Endothelial cell of umbilical vein (primary cell): ENCODE measurements at regions not wholly inside any gene's neighbourhood (a gene's known extent, or its start where the extent isn't known, plus 50 kb on each side); places are given as distances from the start of the nearest gene placed in this dataset.

ENCODE experiments used
- BruUV-seq: library from RNA; stranded (reverse); fragments of 400-500 nt; replicated peaks from 2 replicates; lab custom pipeline; 2021; lab: Mats Ljungman, UMichigan
- CTCF ChIA-PET: fragments of 300-600, 350-600 bp; sonication (Branson Sonifier 250); formaldehyde crosslinking; loops from one replicate; lab custom pipeline; 2021; ENCODE audit warnings: antibody characterized with exemption, inconsistent platforms; lab: Charles Lee
- POLR2A ChIA-PET: fragments of 300-600, 350-600 bp; sonication (Branson Sonifier 250); formaldehyde crosslinking; loops from one replicate; lab custom pipeline; 2021; ENCODE audit warnings: antibody characterized with exemption, inconsistent platforms; lab: Charles Lee
- DNase-seq: peaks from one replicate; pipeline ENCODE4 v3.0.0-alpha.2; 2011; ENCODE audit warnings: low read depth, low spot score
- FAIRE-seq: peaks from 2 replicates; lab custom pipeline; 2011; peaks lifted over from hg19 to GRCh38; lab: Jason Lieb, UNC
- H2AFZ ChIP-seq: 2 replicates; pipeline ENCODE4 v1.6.0; 2012; ENCODE audit warnings: low read depth, low read length, control low read depth, inconsistent platforms
- H3K27ac ChIP-seq: 2 replicates; pipeline ENCODE4 v1.5.1; 2011; ENCODE audit warnings: low read depth, mild to moderate bottlenecking, control low read depth, low read length, moderate library complexity; ENCODE audit not compliant: insufficient read depth
- H3K27me3 ChIP-seq, 2 experiments: 2 replicates each; pipeline versions ENCODE4 v1.6.0 to v1.6.1; 2011; ENCODE audit warnings: low read length in 2 of 2, mixed read lengths in 1 of 2; ENCODE audit not compliant: control insufficient read depth in 2 of 2, insufficient read depth in 2 of 2
- H3K36me3 ChIP-seq, 2 experiments: 2 replicates in 1 of 2; 3 replicates in 1 of 2; pipeline ENCODE4 v1.5.1; 2011; ENCODE audit warnings: low read length in 2 of 2, mild to moderate bottlenecking in 1 of 2, moderate library complexity in 1 of 2; ENCODE audit not compliant: control insufficient read depth in 2 of 2, insufficient read depth in 2 of 2; ENCODE audit errors: extremely low read depth in 1 of 2
- H3K4me1 ChIP-seq: 3 replicates; pipeline ENCODE4 v1.5.1; 2011; ENCODE audit warnings: mild to moderate bottlenecking, low read length; ENCODE audit not compliant: control insufficient read depth, insufficient read depth; ENCODE audit errors: extremely low read depth
- H3K4me2 ChIP-seq: 2 replicates; pipeline ENCODE4 v1.6.1; 2011; ENCODE audit warnings: low read length, control low read depth, mixed read lengths; ENCODE audit not compliant: insufficient read depth
- H3K4me3 ChIP-seq, 3 experiments: fragments of 200-600 bp in 1 of 3; sonication (generic), shearing (Covaris generic) in 1 of 3; replicated peaks in 1 of 3; 2 replicates each; pipeline ENCODE4 v1.5.1; 2011 to 2016; ENCODE audit warnings: control low read depth in 3 of 3, low read length in 3 of 3, mild to moderate bottlenecking in 2 of 3, inconsistent platforms in 1 of 3, low read depth in 1 of 3, moderate library complexity in 1 of 3; ENCODE audit not compliant: insufficient read depth in 1 of 3
- H3K79me2 ChIP-seq: 2 replicates; pipeline ENCODE4 v1.6.0; 2012; ENCODE audit warnings: low read length, inconsistent platforms; ENCODE audit not compliant: control insufficient read depth, insufficient read depth
- H3K9ac ChIP-seq: replicated peaks from 2 replicates; pipeline ENCODE3; 2011; ENCODE audit warnings: low read length, control low read depth; ENCODE audit not compliant: insufficient read depth; ENCODE audit errors: extremely low read depth
- H3K9me1 ChIP-seq: replicated peaks from 3 replicates; pipeline ENCODE4 v1.6.0; 2011; ENCODE audit warnings: mild to moderate bottlenecking, low read length; ENCODE audit not compliant: control insufficient read depth, insufficient read depth; ENCODE audit errors: extremely low read depth
- H3K9me3 ChIP-seq: replicated peaks from 2 replicates; pipeline ENCODE4 v1.5.1; 2012; ENCODE audit warnings: low read length, inconsistent platforms; ENCODE audit not compliant: control insufficient read depth, insufficient read depth
- H4K20me1 ChIP-seq: replicated peaks from 2 replicates; pipeline ENCODE3; 2011; ENCODE audit warnings: mild to moderate bottlenecking, low read length; ENCODE audit not compliant: control insufficient read depth, insufficient read depth; ENCODE audit errors: extremely low read depth
- EZH2 ChIP-seq: IDR thresholded peaks from 2 replicates; pipeline ENCODE4 v1.6.1; 2012; ENCODE audit warnings: borderline replicate concordance, low read depth, mild to moderate bottlenecking, moderate library complexity, low read length, inconsistent platforms; ENCODE audit not compliant: severe bottlenecking
- FOS ChIP-seq: IDR thresholded peaks from 2 replicates; pipeline ENCODE4 v1.6.1; 2011; ENCODE audit warnings: mild to moderate bottlenecking, low read length, moderate library complexity, borderline replicate concordance; ENCODE audit not compliant: insufficient read depth
- GATA2 ChIP-seq: IDR thresholded peaks from 2 replicates; pipeline ENCODE4 v1.7.0; 2011; ENCODE audit warnings: low read depth, mild to moderate bottlenecking, moderate library complexity, mixed read lengths, low read length; ENCODE audit not compliant: insufficient read length, insufficient read depth
- JUN ChIP-seq: IDR thresholded peaks from 2 replicates; pipeline ENCODE4 v1.6.1; 2011; ENCODE audit warnings: borderline replicate concordance, low read depth; ENCODE audit not compliant: insufficient read length, insufficient read depth
- MYC ChIP-seq: IDR thresholded peaks from one replicate; pipeline ENCODE4 v1.6.1; 2011; ENCODE audit warnings: mild to moderate bottlenecking, low read depth, low read length
- POLR2A ChIP-seq: IDR thresholded peaks from 2 replicates; pipeline ENCODE4 v1.6.1; 2012; ENCODE audit warnings: low read depth, mild to moderate bottlenecking, control low read depth, low read length
- POLR2AphosphoS5 ChIP-seq: IDR thresholded peaks from 2 replicates; pipeline ENCODE4 v1.6.1; 2012; ENCODE audit warnings: low read depth, mild to moderate bottlenecking, control low read depth, low read length, moderate library complexity; ENCODE audit not compliant: insufficient read depth
- dilution Hi-C: fragments of 300-500 bp; cut with MboI; formaldehyde crosslinking; loops from one replicate; pipeline ENCODE4 v1.15.0; 2019; ENCODE audit warnings: low sequenced_read_pairs; ENCODE audit not compliant: extremely low pct_ligation_motif_present
- intact Hi-C: fragments of 100-400 bp; cut with micrococcal nuclease; formaldehyde crosslinking; loops from one replicate; pipeline ENCODE4 v1.10.0; 2022
- TF ChIP-seq, protein P1 (sequence below), 2 donors: IDR thresholded peaks; 1 replicate in 1 of 2; 2 replicates in 1 of 2; pipeline ENCODE4 v1.5.1; 2011; ENCODE audit warnings: low read length in 2 of 2, mild to moderate bottlenecking in 2 of 2, moderate library complexity in 2 of 2, control low read depth in 1 of 2, inconsistent platforms in 1 of 2, low read depth in 1 of 2; ENCODE audit not compliant: insufficient read depth in 1 of 2; ENCODE audit errors: extremely low read depth in 1 of 2
- TF ChIP-seq, protein P2 (sequence below): IDR thresholded peaks from 2 replicates; pipeline ENCODE4 v1.6.1; 2011; ENCODE audit not compliant: insufficient read depth, insufficient read length

DNA sequence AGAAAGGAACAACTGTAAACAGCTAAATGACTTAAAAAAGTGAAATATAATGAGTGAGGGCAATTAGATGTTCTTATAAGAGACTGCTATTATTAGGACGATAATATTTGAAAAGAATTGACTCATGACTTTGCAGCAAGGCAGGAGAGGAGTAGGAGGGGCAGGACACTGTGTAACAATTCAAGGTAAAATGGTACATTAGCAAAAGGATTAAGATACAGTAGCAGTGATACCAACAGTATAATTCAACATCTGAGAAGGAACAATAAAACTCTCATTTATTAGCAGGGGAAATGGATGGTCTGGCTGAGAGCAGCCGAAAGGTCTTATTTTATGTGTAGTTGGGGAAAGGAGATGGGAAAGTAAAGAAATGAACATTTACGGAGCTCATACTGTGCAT lies 315.5 kb upstream of the BOD1L1 start:
- Histone ChIP-seq H3K9me3 (no peaks in the 10 kb centered on the region), H3K9ac (no peak overlapping the region), H3K79me2 (no peaks in the 10 kb centered on the region), H3K36me3 (no peaks in the 10 kb centered on the region), H3K27ac (no peak overlapping the region), H4K20me1 (no peaks in the 10 kb centered on the region), H2AFZ (no peak overlapping the region), H3K4me3 (no peak overlapping the region), H3K4me2 (no peak overlapping the region), H3K9me1 (no peaks in the 10 kb centered on the region), H3K4me1 (no peaks in the 10 kb centered on the region), H3K27me3 (no peaks in the 10 kb centered on the region)
- dilution Hi-C loops, result no loop called here
- FAIRE-seq, result no peak
- ChIA-PET POLR2A (no interaction called here), CTCF (no interaction called here)
- no TSS peak for BruUV-seq
- no peak for TF ChIP-seq GATA2
- TF ChIP-seq POLR2A, result no peak
- TF ChIP-seq FOS, result no peak
- TF ChIP-seq POLR2AphosphoS5, result no peak
- TF ChIP-seq JUN, result no peak
- TF ChIP-seq, protein P1, sequence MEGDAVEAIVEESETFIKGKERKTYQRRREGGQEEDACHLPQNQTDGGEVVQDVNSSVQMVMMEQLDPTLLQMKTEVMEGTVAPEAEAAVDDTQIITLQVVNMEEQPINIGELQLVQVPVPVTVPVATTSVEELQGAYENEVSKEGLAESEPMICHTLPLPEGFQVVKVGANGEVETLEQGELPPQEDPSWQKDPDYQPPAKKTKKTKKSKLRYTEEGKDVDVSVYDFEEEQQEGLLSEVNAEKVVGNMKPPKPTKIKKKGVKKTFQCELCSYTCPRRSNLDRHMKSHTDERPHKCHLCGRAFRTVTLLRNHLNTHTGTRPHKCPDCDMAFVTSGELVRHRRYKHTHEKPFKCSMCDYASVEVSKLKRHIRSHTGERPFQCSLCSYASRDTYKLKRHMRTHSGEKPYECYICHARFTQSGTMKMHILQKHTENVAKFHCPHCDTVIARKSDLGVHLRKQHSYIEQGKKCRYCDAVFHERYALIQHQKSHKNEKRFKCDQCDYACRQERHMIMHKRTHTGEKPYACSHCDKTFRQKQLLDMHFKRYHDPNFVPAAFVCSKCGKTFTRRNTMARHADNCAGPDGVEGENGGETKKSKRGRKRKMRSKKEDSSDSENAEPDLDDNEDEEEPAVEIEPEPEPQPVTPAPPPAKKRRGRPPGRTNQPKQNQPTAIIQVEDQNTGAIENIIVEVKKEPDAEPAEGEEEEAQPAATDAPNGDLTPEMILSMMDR (IDR thresholded peaks at IDR 0.05; ENCODE audit: extremely low read depth in 1 of 2, insufficient read depth in 1 of 2, low read depth in 1 of 2, low read length in 2 of 2), result no peak
- TF ChIP-seq, protein P2, sequence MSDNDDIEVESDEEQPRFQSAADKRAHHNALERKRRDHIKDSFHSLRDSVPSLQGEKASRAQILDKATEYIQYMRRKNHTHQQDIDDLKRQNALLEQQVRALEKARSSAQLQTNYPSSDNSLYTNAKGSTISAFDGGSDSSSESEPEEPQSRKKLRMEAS, result no peak
- no peak for TF ChIP-seq EZH2
- no peak for TF ChIP-seq MYC
- intact Hi-C loops, result no loop called here
- DNase-seq, result no peak
